GM12892 (cell line): ENCODE measurements at regions not wholly inside any gene's neighbourhood (a gene's known extent, or its start where the extent isn't known, plus 50 kb on each side); places are given as distances from the start of the nearest gene placed in this dataset.

Source experiments
- POLR2A ChIP-seq: IDR thresholded peaks from 2 replicates; pipeline ENCODE4 v1.6.1; 2011; ENCODE audit warnings: low read depth, low read length, control low read depth
- POLR2AphosphoS5 ChIP-seq: IDR thresholded peaks from 2 replicates; pipeline ENCODE4 v1.6.1; 2011; ENCODE audit warnings: low read depth, low read length, control low read depth
- TAF1 ChIP-seq: IDR thresholded peaks from 2 replicates; pipeline ENCODE4 v1.6.1; 2011; ENCODE audit warnings: low read depth, mild to moderate bottlenecking, control low read depth, low read length, borderline replicate concordance

DNA sequence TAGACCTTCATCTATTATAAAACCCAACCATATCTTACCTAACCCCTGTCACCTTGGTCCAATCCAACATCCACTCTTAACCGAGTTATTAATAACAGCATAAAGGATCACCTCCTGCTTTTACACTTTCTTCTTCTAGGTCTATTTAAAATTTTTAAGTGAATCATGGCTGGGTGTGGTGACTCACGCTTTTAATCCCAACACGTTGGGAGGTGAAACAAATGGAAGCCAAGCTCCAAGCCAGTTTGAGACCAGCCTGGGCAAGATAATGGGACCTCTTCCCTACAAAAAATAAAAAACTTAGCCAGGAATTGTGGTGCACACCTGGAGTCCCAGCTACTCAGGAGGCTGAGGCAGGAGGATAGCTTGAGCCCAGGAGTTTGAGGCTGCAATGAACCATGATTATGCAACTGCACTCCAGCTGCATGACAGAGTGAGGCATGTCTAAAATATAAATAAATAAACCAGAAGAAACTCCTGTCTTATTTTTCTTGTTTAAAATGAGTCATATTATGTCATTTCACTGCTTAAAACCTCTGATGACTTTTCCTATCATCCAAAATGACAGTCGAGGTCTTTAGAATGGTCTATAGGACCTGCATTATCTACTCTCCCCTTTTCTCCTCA, 188.4 kb downstream of the GASK1B start:
- TF ChIP-seq POLR2AphosphoS5 (no peak), POLR2A (no peak), TAF1 (no peak)
